Peyer's patch (tissue), 4 donors: ENCODE measurements at regions not wholly inside any gene's neighbourhood (a gene's known extent, or its start where the extent isn't known, plus 50 kb on each side); places are given as distances from the start of the nearest gene placed in this dataset.

Experiments
- CTCF ChIP-seq, 6 experiments: fragments of 450-650 bp in 4 of 6; fragments of 200-600 bp in 2 of 6; sonication (generic) in 1 of 6; IDR thresholded peaks; one replicate each; pipeline ENCODE4 v1.5.1; 2017 to 2019; ENCODE audit warnings: antibody characterized with exemption in 6 of 6, mild to moderate bottlenecking in 3 of 6, moderate library complexity in 1 of 6
- POLR2A ChIP-seq, 2 donors: fragments of 450-650 bp; IDR thresholded peaks; one replicate each; pipeline ENCODE4 v1.5.1; 2017; ENCODE audit warnings: antibody characterized with exemption in 2 of 2, mild to moderate bottlenecking in 2 of 2, moderate library complexity in 2 of 2

- TF ChIP-seq CTCF (IDR thresholded peaks at IDR 0.05) (no peak), POLR2A (IDR thresholded peaks at IDR 0.05) (no peak)
These were observed 279.7 kb downstream of the GADD45G start for GRCh38 chr9:89884356-89885083.
